AG09319 (cell line): ENCODE measurements at regions not wholly inside any gene's neighbourhood (a gene's known extent, or its start where the extent isn't known, plus 50 kb on each side); places are given as distances from the start of the nearest gene placed in this dataset.

Experiments used
- DNase-seq: peaks from one replicate; pipeline ENCODE4 v3.0.0-alpha.2; 2010; ENCODE audit warnings: low read depth; ENCODE audit errors: extremely low read depth
- CTCF ChIP-seq: IDR thresholded peaks from 2 replicates; pipeline ENCODE4 v1.5.1; 2011; ENCODE audit warnings: low read depth, mild to moderate bottlenecking, inconsistent platforms, low read length, moderate library complexity

GRCh38 chr20:2227861-2228260, 67.9 kb upstream of the TGM3 start:
- DNase-seq, result no peak

GRCh38 chr20:2228926-2229325, 66.9 kb upstream of the TGM3 start:
- DNase-seq, result no peak

More at GRCh38 chr20:2227861-2228260, 67.9 kb upstream of the TGM3 start:
- TF ChIP-seq CTCF, result no peak

GRCh38 chr20:2230726-2231488, 64.9 kb upstream of the TGM3 start:
- no peak for TF ChIP-seq CTCF
- no peak for DNase-seq

More at GRCh38 chr20:2228926-2229325, 66.9 kb upstream of the TGM3 start:
- no peak for TF ChIP-seq CTCF

GRCh38 chr20:2231701-2232100, 64.1 kb upstream of the TGM3 start:
- no peak for DNase-seq
- no peak for TF ChIP-seq CTCF

- no peak for TF ChIP-seq CTCF
- no peak for DNase-seq
Measured at GRCh38 chr20:2234598-2235191, 61.1 kb upstream of the TGM3 start.

- no peak for TF ChIP-seq CTCF
- no peak for DNase-seq
Measured at GRCh38 chr20:2236256-2236655, 59.5 kb upstream of the TGM3 start.

- peak; percentile 95 for DNase-seq
- peak; percentile 45 for TF ChIP-seq CTCF
Measured at GRCh38 chr20:2237059-2237458, 58.7 kb upstream of the TGM3 start.
